Neural cell (in vitro differentiated cells): ENCODE measurements at regions not wholly inside any gene's neighbourhood (a gene's known extent, or its start where the extent isn't known, plus 50 kb on each side); places are given as distances from the start of the nearest gene placed in this dataset.
"Not testable (repeated sequence)": the region's sequence is repeated elsewhere in the genome, so short reads cannot be mapped to it uniquely, and the experiment has no call there.

Experiments
- H2AFZ ChIP-seq: fragments of 200-600, 300-800 bp; sonication (generic), shearing (Covaris generic); 2 replicates; pipeline ENCODE4 v1.6.0; 2014; ENCODE audit warnings: low read depth, mild to moderate bottlenecking, antibody characterized with exemption, low read length, moderate library complexity
- H3F3A ChIP-seq: fragments of 200-600 bp; shearing (Covaris generic); 2 replicates; pipeline ENCODE4 v1.6.1; 2016; ENCODE audit warnings: mild to moderate bottlenecking, moderate library complexity, mixed read lengths, antibody characterized with exemption, low read length; ENCODE audit not compliant: insufficient read depth, poor library complexity, severe bottlenecking
- H3K27ac ChIP-seq: fragments of 200-600, 300-800 bp; sonication (generic), shearing (Covaris generic); 2 replicates; pipeline ENCODE4 v1.5.1; 2014; ENCODE audit warnings: mild to moderate bottlenecking, low read length, moderate library complexity
- H3K27me3 ChIP-seq: fragments of 300-800, 200-600 bp; sonication (generic), shearing (Covaris generic); 2 replicates; pipeline ENCODE4 v1.6.0; 2014; ENCODE audit warnings: mild to moderate bottlenecking, low read depth, low read length, moderate library complexity; ENCODE audit not compliant: insufficient read depth
- H3K36me3 ChIP-seq: fragments of 300-800, 200-600 bp; sonication (generic), shearing (Covaris generic); 2 replicates; pipeline ENCODE4 v1.5.1; 2014; ENCODE audit warnings: mild to moderate bottlenecking, antibody characterized with exemption, low read length, moderate library complexity; ENCODE audit not compliant: insufficient read depth
- H3K4me2 ChIP-seq: fragments of 300-800, 200-600 bp; sonication (generic), shearing (Covaris generic); 2 replicates; pipeline ENCODE4 v1.6.0; 2014; ENCODE audit warnings: mild to moderate bottlenecking, low read length
- H3K4me3 ChIP-seq: fragments of 300-800, 200-600 bp; sonication (generic), shearing (Covaris generic); 2 replicates; pipeline ENCODE4 v1.5.1; 2014; ENCODE audit warnings: mild to moderate bottlenecking, low read length, moderate library complexity
- H3K79me2 ChIP-seq: fragments of 200-600 bp; shearing (Covaris generic); replicated peaks from 2 replicates; pipeline ENCODE4 v1.6.0; 2014; ENCODE audit warnings: mild to moderate bottlenecking, low read length, moderate library complexity; ENCODE audit not compliant: insufficient read depth
- H3K9ac ChIP-seq: fragments of 300-800, 200-600 bp; sonication (generic), shearing (Covaris generic); 2 replicates; pipeline ENCODE4 v1.6.1; 2016; ENCODE audit warnings: mild to moderate bottlenecking, low read length, mixed read lengths
- H3K9me2 ChIP-seq: fragments of 200-600 bp; shearing (Covaris generic); 2 replicates; pipeline ENCODE4 v1.6.1; 2016; ENCODE audit warnings: mild to moderate bottlenecking, low read length, mixed read lengths; ENCODE audit not compliant: insufficient read depth
- H3K9me3 ChIP-seq: fragments of 200-600, 300-800 bp; sonication (generic), shearing (Covaris generic); 2 replicates; pipeline ENCODE4 v1.6.1; 2016; ENCODE audit warnings: mild to moderate bottlenecking, mixed run types, low read length, moderate library complexity, mixed read lengths
- H4K20me1 ChIP-seq: fragments of 200-600 bp; shearing (Covaris generic); 2 replicates; pipeline ENCODE4 v1.6.1; 2016; ENCODE audit warnings: mild to moderate bottlenecking, mixed run types; ENCODE audit not compliant: insufficient read depth
- EP300 ChIP-seq: fragments of 450-650 bp; conservative IDR thresholded peaks from 2 replicates; pipeline ENCODE4 v1.6.1; 2014; ENCODE audit warnings: antibody characterized with exemption, mild to moderate bottlenecking, moderate library complexity; ENCODE audit not compliant: poor library complexity, severe bottlenecking
- EZH2 ChIP-seq: fragments of 200-600, 300-800 bp; shearing (Covaris generic), sonication (generic); IDR thresholded peaks from 2 replicates; pipeline ENCODE4 v1.6.1; 2014; ENCODE audit warnings: antibody characterized with exemption, low read length, borderline replicate concordance, mild to moderate bottlenecking; ENCODE audit not compliant: insufficient read depth, poor library complexity, severe bottlenecking
- MXI1 ChIP-seq: fragments of 450-650 bp; conservative IDR thresholded peaks from 2 replicates; pipeline ENCODE4 v1.6.1; 2014; ENCODE audit warnings: antibody characterized with exemption, mild to moderate bottlenecking; ENCODE audit not compliant: poor library complexity, severe bottlenecking
- POLR2AphosphoS5 ChIP-seq: IDR thresholded peaks from 2 replicates; pipeline ENCODE4 v1.6.1; 2012
- RAD21 ChIP-seq: fragments of 450-650 bp; conservative IDR thresholded peaks from 2 replicates; pipeline ENCODE4 v1.6.1; 2014; ENCODE audit warnings: antibody characterized with exemption, mild to moderate bottlenecking, moderate library complexity
- SMC3 ChIP-seq: fragments of 450-650 bp; conservative IDR thresholded peaks from 2 replicates; pipeline ENCODE4 v1.6.1; 2014; ENCODE audit warnings: antibody characterized with exemption, mild to moderate bottlenecking, moderate library complexity; ENCODE audit not compliant: poor library complexity
- TAF1 ChIP-seq: IDR thresholded peaks from 2 replicates; pipeline ENCODE4 v1.6.1; 2012; ENCODE audit warnings: low read depth
- TF ChIP-seq, protein P1 (sequence below): IDR thresholded peaks from 2 replicates; pipeline ENCODE4 v1.6.1; 2012; ENCODE audit warnings: borderline replicate concordance
- TF ChIP-seq, protein P2 (sequence below): fragments of 450-650 bp; IDR thresholded peaks from 2 replicates; pipeline ENCODE4 v1.5.1; 2014; ENCODE audit warnings: antibody characterized with exemption, mild to moderate bottlenecking, moderate library complexity; ENCODE audit not compliant: poor library complexity, severe bottlenecking

DNA sequence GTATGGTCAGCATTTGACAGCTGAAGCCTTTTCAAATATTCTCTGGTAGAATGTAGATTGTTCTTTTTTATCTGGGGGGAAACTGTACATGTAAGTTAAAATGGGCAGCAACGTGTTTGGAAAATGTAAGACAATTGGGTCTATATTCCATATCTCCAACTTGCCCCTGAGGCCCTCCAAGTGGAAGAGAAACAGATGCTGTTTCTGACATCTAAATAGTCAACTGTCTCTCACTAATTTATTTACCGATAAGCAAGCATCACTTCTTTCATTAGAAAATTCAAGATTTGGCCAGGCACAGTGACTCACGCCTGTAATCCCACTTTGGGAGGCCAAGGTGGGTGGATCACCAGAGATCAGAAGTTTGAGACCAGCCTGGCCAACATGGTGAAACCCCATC, 120.2 kb upstream of the TBCA start:
- Histone ChIP-seq H3F3A (no peaks in the 10 kb centered on the region), H2AFZ (no peak overlapping the region), H3K9me3 (no peaks in the 10 kb centered on the region), H3K4me3 (no peak overlapping the region), H3K36me3 (no peaks in the 10 kb centered on the region), H3K27me3 (no peaks in the 10 kb centered on the region), H3K9ac (no peak overlapping the region), H4K20me1 (no peaks in the 10 kb centered on the region), H3K4me2 (no peak overlapping the region), H3K79me2 (no peaks in the 10 kb centered on the region), H3K27ac (no peak overlapping the region), H3K9me2 (no peaks in the 10 kb centered on the region)
- TF ChIP-seq EZH2 = no peak
- TF ChIP-seq, protein P1, sequence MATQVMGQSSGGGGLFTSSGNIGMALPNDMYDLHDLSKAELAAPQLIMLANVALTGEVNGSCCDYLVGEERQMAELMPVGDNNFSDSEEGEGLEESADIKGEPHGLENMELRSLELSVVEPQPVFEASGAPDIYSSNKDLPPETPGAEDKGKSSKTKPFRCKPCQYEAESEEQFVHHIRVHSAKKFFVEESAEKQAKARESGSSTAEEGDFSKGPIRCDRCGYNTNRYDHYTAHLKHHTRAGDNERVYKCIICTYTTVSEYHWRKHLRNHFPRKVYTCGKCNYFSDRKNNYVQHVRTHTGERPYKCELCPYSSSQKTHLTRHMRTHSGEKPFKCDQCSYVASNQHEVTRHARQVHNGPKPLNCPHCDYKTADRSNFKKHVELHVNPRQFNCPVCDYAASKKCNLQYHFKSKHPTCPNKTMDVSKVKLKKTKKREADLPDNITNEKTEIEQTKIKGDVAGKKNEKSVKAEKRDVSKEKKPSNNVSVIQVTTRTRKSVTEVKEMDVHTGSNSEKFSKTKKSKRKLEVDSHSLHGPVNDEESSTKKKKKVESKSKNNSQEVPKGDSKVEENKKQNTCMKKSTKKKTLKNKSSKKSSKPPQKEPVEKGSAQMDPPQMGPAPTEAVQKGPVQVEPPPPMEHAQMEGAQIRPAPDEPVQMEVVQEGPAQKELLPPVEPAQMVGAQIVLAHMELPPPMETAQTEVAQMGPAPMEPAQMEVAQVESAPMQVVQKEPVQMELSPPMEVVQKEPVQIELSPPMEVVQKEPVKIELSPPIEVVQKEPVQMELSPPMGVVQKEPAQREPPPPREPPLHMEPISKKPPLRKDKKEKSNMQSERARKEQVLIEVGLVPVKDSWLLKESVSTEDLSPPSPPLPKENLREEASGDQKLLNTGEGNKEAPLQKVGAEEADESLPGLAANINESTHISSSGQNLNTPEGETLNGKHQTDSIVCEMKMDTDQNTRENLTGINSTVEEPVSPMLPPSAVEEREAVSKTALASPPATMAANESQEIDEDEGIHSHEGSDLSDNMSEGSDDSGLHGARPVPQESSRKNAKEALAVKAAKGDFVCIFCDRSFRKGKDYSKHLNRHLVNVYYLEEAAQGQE = no peak
- TF ChIP-seq RAD21 = no peak
- TF ChIP-seq POLR2AphosphoS5 = no peak
- no peak for TF ChIP-seq TAF1
- TF ChIP-seq SMC3 = no peak
- TF ChIP-seq MXI1 = no peak
- no peak for TF ChIP-seq EP300

DNA sequence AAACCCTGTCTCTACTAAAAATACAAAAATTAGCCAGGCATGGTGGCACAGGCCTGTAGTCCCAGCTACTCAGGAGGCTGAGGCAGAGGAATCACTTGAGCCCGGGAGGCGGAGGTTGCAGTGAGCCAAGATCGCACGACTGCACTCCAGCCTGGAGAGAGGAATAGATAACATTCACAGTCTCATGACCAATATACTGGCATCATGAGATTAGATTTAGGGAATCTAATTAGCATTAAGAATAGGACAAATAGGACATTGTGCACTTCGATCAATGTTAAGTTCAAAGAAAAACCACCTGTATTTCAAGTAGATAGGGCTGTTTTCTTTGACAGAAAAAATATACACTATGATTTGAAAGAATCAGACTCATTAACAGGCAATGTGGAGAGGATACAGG, 118.0 kb upstream of the TBCA start:
- H4K20me1 ChIP-seq, H3K9me2 ChIP-seq, H3K27ac ChIP-seq, H3K9ac ChIP-seq, H3K9me3 ChIP-seq, H3K4me2 ChIP-seq, H3K79me2 ChIP-seq, H3K27me3 ChIP-seq, H2AFZ ChIP-seq, H3K36me3 ChIP-seq, H3K4me3 ChIP-seq, H3F3A ChIP-seq: not testable (repeated sequence)

DNA sequence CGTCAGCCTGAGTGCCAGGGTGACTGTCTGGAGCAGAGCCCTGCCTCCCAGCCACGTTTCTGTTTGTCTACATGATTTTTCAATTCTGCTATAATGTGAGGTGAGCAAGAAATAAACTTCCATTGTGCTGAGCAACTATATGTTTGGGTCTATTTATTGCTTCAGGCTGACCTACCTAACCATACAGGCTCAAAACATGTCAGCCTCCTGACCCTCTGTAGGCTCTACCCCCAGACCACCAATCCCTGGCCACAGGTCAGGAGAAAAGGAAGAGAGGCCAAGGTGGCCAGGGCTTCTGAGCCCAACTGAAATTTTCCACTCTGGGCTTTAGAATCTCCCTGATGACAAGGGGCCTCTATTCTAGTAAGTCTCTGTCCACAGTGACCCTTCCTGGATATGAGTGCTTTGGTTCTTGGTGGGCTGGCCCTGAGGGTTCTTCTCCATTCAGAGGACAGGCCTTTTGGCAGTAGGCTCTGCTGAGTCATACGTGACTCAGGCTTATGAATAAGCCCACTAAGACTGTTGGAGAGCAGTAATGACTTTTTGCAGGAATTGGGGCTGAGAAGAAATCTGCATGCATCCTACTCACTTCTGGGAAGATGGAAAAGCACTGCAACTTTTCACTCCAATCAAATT, 117.2 kb upstream of the TBCA start:
- Histone ChIP-seq H3F3A (no peaks in the 10 kb centered on the region), H3K4me2 (no peak overlapping the region), H3K36me3 (no peaks in the 10 kb centered on the region), H3K79me2 (no peaks in the 10 kb centered on the region), H3K9me2 (no peaks in the 10 kb centered on the region), H3K27ac (no peak overlapping the region), H3K4me3 (no peak overlapping the region), H3K9ac (no peak overlapping the region), H3K27me3 (no peaks in the 10 kb centered on the region), H2AFZ (no peak overlapping the region), H3K9me3 (no peaks in the 10 kb centered on the region), H4K20me1 (no peaks in the 10 kb centered on the region)
- TF ChIP-seq, protein P2, sequence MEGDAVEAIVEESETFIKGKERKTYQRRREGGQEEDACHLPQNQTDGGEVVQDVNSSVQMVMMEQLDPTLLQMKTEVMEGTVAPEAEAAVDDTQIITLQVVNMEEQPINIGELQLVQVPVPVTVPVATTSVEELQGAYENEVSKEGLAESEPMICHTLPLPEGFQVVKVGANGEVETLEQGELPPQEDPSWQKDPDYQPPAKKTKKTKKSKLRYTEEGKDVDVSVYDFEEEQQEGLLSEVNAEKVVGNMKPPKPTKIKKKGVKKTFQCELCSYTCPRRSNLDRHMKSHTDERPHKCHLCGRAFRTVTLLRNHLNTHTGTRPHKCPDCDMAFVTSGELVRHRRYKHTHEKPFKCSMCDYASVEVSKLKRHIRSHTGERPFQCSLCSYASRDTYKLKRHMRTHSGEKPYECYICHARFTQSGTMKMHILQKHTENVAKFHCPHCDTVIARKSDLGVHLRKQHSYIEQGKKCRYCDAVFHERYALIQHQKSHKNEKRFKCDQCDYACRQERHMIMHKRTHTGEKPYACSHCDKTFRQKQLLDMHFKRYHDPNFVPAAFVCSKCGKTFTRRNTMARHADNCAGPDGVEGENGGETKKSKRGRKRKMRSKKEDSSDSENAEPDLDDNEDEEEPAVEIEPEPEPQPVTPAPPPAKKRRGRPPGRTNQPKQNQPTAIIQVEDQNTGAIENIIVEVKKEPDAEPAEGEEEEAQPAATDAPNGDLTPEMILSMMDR = no peak
- no peak for TF ChIP-seq EP300
- no peak for TF ChIP-seq SMC3
- TF ChIP-seq, protein P1 = no peak
- no peak for TF ChIP-seq POLR2AphosphoS5
- no peak for TF ChIP-seq TAF1
- no peak for TF ChIP-seq EZH2
- no peak for TF ChIP-seq RAD21
- no peak for TF ChIP-seq MXI1
